ENCODE measurements at regions not wholly inside any gene's neighbourhood (a gene's known extent, or its start where the extent isn't known, plus 50 kb on each side); places are given as distances from the start of the nearest gene placed in this dataset.

DNA sequence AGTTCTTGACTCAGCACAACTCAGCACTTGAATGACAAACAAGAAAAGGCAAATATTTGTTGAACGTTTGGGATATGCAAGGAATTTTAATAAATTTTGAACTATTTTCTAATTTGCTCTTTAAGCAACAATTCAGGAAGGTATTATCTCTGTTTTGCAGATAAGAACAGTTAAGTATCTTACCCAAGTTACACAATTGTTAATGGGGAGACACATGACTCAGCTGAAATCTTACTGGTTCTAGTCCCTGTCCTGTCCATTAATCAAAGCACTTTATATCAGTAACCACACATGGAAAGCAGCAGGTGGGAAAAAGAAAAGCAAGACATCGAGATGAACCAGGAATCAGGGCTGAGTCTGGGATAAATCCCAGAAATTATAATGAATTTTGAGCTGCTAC is 493.9 kb upstream of the PIK3C3 start:
- no peak for TF ChIP-seq KDM1A (IDR thresholded peaks at IDR 0.05; ENCODE audit: borderline replicate concordance)
- TF ChIP-seq PAX5 (IDR thresholded peaks at IDR 0.05; ENCODE audit: borderline replicate concordance, low read depth, low read length): no peak
- TF ChIP-seq, protein P1, sequence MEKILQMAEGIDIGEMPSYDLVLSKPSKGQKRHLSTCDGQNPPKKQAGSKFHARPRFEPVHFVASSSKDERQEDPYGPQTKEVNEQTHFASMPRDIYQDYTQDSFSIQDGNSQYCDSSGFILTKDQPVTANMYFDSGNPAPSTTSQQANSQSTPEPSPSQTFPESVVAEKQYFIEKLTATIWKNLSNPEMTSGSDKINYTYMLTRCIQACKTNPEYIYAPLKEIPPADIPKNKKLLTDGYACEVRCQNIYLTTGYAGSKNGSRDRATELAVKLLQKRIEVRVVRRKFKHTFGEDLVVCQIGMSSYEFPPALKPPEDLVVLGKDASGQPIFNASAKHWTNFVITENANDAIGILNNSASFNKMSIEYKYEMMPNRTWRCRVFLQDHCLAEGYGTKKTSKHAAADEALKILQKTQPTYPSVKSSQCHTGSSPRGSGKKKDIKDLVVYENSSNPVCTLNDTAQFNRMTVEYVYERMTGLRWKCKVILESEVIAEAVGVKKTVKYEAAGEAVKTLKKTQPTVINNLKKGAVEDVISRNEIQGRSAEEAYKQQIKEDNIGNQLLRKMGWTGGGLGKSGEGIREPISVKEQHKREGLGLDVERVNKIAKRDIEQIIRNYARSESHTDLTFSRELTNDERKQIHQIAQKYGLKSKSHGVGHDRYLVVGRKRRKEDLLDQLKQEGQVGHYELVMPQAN (conservative IDR thresholded peaks at IDR 0.05): no peak

Measured in GM12878 (cell line).